MG63 (cell line): ENCODE measurements at regions not wholly inside any gene's neighbourhood (a gene's known extent, or its start where the extent isn't known, plus 50 kb on each side); places are given as distances from the start of the nearest gene placed in this dataset.
"Not testable (repeated sequence)": the region's sequence is repeated elsewhere in the genome, so short reads cannot be mapped to it uniquely, and the experiment has no call there.

Experiments
- DNase-seq: peaks from one replicate; pipeline ENCODE4 v3.0.0-alpha.2; 2020
- H3K27me3 ChIP-seq: fragments of 250-450 bp; sonication (Bioruptor Pico); 2 replicates; pipeline ENCODE4 v1.5.1; 2020; ENCODE audit warnings: mild to moderate bottlenecking, moderate library complexity
- H3K36me3 ChIP-seq: fragments of 250-450 bp; sonication (Bioruptor Pico); 2 replicates; pipeline ENCODE4 v1.5.1; 2020; ENCODE audit warnings: mild to moderate bottlenecking, moderate library complexity
- H3K4me3 ChIP-seq: fragments of 250-450 bp; sonication (Bioruptor Pico); 2 replicates; pipeline ENCODE4 v1.5.1; 2020; ENCODE audit warnings: mild to moderate bottlenecking, moderate library complexity
- H3K9me3 ChIP-seq: fragments of 250-450 bp; sonication (Bioruptor Pico); 2 replicates; pipeline ENCODE4 v1.5.1; 2020; ENCODE audit warnings: mild to moderate bottlenecking, moderate library complexity

DNA sequence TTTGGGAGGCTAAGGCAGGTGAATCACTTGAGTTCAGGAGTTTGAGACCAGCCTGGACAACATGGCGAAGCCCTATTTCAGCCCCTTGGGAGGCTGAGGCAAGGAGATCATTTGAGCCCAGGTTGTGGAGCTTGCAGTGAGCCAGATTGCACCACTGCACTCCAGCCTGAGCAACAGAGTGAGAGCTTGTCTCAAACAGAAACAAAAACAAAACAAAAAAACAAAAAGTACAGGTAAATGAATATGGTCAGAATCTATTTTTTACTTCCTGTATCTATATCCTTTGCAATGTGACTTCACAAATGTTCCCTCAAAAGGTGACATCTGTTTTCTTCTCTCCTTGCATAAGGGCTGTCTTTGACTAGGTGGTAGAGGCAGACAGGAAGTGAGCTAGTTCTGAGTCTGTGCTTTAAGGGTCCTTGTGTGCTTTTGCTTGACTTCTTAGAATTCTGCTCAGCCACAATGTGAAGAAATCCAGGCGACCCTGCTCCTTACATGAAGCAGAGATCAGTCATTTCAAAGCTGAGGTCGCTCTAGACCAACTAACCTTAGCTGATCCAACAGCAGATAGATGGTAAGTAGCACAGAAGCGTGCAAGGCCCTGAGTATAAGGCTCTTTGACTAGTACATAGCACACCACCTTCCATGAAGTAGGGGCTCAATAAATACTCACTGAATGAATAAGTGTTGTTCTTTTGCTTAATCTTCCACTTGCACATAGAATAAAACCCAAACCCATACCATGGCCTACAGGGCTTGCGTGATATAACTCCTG lies 423.2 kb upstream of the PCDH15 start:
- no peak for DNase-seq
- no peaks in the 10 kb centered on the region for H3K36me3 ChIP-seq
- no peaks in the 10 kb centered on the region for H3K9me3 ChIP-seq
- H3K27me3 ChIP-seq, result no peaks in the 10 kb centered on the region
- no peak overlapping the region for H3K4me3 ChIP-seq

DNA sequence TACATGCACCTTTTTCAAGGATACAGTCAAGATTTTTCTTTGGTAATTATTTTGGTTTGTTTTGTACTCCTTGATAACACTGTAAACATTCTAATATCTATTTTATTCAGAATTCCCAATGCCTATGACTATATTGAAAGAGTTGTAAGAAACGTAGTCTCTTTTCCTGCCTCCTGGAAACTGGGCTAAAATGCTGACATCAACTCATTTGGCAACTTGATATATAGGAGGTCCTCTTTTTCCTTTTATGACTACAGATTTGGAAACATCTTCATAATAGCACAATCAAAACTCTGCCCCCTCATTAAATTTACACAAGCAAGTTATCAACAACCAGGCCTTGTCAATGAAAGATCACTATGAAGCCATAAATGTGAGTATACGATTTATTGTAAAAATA lies 422.3 kb upstream of the PCDH15 start:
- DNase-seq, result no peak
- Histone ChIP-seq H3K4me3 (no peak overlapping the region), H3K36me3 (no peaks in the 10 kb centered on the region), H3K27me3 (no peaks in the 10 kb centered on the region), H3K9me3 (no peaks in the 10 kb centered on the region)

DNA sequence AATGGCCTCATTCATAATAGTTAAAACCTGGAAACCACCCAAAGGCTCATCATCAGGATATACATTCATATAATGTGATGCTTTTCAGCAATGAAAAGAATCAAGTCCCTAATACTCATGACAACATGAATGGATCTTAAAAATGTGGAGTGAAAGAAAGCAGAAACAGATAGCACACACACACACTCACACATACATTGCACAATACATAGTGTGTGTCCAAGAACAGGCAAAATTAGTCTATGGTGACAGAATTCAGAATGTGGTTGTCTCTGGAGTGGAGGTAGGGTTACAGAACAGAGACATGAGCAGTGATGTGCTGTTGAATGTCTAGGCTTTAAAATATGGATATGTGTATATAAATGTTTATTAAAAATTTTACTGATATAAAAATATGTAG lies 419.9 kb upstream of the PCDH15 start:
- H3K4me3 ChIP-seq, result no peak overlapping the region
- no peak for DNase-seq
- no peaks in the 10 kb centered on the region for H3K36me3 ChIP-seq
- H3K27me3 ChIP-seq, result no peaks in the 10 kb centered on the region
- H3K9me3 ChIP-seq, result no peaks in the 10 kb centered on the region

DNA sequence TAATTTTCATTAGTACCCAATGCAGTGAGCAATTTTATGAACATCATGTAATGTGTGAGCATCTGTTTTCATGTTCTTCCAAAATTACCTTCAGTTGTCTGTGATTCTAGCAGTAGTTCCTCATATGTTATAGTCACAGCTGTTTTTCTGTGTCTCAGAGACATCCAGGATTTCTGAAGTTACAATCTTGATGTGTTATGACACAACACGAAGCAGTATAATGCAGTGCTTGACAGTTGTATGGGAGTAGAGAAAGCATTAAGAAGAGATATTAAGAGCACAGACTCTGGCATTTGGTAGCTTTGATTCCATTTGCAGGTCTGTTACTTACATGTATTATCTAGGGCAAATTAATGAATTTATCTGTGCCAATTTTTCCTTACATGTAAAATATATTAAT lies 414.7 kb upstream of the PCDH15 start:
- Histone ChIP-seq H3K4me3 (no peak overlapping the region), H3K36me3 (no peaks in the 10 kb centered on the region), H3K27me3 (no peaks in the 10 kb centered on the region), H3K9me3 (no peaks in the 10 kb centered on the region)
- DNase-seq, result no peak

DNA sequence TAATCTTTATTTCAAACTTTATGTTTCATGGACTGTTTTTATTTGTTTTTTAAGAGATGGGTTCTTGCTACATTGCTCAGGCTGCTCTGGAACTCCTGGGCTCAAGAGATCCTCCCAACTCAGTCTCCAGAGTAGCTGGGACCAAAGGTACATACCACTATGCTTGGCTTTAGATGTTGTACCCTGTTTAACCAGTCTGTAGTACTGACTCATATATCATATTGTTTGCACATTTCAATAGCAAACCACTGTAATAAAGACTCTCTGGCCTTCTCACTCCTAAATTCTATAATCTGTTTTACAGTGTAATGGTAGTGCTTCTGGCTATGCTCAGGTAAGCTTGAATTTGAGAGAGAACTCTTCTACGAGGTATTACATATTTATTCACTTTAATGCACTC lies 413.6 kb upstream of the PCDH15 start:
- Histone ChIP-seq H3K27me3 (no peaks in the 10 kb centered on the region), H3K4me3 (no peak overlapping the region), H3K36me3 (no peaks in the 10 kb centered on the region)

DNA sequence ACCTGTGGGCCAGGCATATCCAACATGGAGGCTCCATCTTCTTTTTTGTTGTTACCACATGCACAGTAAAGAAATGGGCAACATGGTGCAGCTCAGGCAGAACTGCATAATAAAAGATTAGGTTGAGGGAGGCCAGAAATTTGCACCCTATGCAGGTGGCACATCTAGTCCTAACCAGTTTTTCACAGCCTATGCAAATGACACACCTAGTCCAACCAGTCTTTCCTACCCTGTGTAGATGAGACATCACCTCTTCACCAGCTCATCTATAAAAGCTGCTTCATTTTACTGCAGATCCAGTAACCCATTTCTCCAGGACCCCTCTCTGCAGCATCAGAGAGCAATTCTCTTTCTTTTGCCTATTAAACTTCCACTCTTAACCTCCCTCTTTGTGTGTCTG lies 411.0 kb upstream of the PCDH15 start:
- Histone ChIP-seq H3K27me3 (no peaks in the 10 kb centered on the region), H3K36me3 (no peaks in the 10 kb centered on the region), H3K4me3 (no peak overlapping the region), H3K9me3 (no peaks in the 10 kb centered on the region)
- no peak for DNase-seq

More for the DNA sequence above, 413.6 kb upstream of the PCDH15 start:
- no peaks in the 10 kb centered on the region for H3K9me3 ChIP-seq
- DNase-seq, result no peak

DNA sequence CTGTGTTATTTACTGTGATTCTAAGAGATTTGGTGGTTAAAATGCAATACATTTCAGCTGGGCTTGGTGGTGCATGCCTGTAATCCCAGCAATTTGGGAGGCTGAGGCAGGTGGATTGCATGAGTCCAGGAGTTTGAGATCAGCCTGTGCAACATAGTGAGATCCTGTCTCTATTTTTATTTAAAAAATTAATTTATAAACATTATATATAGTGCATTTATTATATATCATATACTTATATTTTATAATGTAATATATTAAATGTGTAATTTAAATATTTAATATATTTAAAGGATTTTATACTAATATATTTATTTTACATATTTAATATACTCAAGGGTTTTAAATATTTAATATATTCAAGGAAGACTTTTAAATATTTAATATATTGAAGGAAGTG lies 402.8 kb upstream of the PCDH15 start:
- Histone ChIP-seq H3K36me3 (no peaks in the 10 kb centered on the region), H3K27me3 (no peaks in the 10 kb centered on the region), H3K4me3 (no peak overlapping the region), H3K9me3 (no peaks in the 10 kb centered on the region)
- DNase-seq, result no peak

DNA sequence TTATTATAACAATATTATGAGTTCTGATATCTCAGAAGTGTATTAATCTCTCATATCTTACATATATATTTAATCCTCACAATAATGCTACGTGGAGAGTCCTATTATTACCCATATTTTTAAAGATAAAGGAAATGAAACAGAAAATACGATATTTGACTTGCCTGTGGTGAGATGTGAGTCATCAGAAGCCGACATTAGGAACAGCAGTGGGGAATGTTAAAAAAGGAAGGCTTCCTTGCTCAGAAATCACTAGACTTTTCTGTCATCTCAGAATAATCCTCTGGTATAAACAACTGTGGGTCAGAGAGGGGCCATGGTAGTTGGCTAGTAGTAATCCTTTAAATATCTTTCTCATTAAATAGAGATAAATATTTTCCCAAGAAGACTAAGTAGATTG lies 402.3 kb upstream of the PCDH15 start:
- Histone ChIP-seq H3K9me3 (no peaks in the 10 kb centered on the region), H3K36me3 (no peaks in the 10 kb centered on the region), H3K27me3 (no peaks in the 10 kb centered on the region), H3K4me3 (no peak overlapping the region)
- DNase-seq, result no peak

DNA sequence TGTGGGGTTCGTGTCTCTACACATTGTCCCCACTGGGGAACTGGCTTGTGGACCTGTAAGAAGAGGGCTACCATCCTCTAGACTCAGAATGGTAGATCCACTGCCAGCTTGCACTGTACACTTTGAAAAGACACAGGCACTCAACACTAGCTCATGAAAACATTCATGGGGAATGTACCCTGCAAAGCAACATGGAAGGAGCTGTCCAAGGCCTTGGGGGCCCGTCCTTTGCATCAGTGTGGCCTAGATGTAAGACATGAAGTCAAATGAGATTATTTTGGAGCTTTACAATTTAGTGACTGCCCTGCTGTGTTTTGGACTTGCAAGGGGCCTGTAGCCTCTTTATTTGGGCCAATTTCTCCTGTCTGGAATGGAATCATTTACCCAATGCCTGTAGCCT lies 399.0 kb upstream of the PCDH15 start:
- no peaks in the 10 kb centered on the region for H3K27me3 ChIP-seq
- H3K36me3 ChIP-seq, result no peaks in the 10 kb centered on the region
- DNase-seq, result no peak
- no peaks in the 10 kb centered on the region for H3K9me3 ChIP-seq
- no peak overlapping the region for H3K4me3 ChIP-seq

DNA sequence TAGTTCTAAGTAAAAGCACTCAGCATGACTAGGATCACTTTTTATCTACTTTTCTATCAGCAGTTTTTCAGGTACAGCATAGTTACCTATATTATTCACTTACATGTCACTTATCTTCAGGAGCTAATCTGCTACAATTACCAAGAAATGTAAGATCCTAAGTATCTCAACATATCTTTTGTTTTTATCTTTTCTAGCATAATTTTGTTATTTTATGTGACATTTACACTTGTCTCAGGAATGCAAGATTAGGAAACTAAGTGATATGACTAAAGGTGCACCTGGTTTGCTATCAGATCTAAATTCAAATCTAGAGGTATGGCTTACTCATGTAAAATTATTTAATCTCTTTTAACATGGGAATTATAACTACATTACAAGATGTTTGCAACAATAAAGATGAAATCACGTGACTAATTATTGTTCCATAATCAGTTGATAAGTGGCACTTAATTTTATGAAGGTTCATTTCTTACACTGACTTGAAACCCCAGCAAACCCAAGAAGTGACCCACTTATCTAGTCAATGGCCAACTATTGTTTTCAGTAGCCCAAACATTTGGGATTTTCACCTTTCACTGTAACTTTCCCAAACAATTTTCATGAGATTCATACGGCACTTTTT lies 390.3 kb upstream of the PCDH15 start:
- no peaks in the 10 kb centered on the region for H3K36me3 ChIP-seq
- H3K27me3 ChIP-seq, result no peaks in the 10 kb centered on the region
- H3K9me3 ChIP-seq, result no peaks in the 10 kb centered on the region
- DNase-seq, result no peak
- no peak overlapping the region for H3K4me3 ChIP-seq

DNA sequence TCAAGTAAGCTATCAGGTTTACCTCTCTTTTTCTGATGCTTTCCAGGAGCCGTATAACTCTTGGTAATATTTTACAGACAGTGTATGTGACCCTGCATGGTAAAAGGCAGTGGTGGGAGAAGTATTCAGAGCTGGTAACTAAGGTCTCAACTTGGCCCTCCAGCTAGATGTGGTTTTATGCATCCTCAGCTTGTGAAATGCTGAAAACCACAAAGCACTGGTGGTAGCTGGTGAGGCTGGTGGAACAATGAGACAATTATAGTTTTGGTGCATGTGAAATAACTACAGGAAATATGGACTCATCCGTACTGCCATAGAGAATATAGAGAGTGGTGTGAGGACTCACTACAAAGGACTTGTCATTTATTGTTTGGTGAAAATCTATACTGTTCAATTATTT lies 383.0 kb upstream of the PCDH15 start:
- H3K27me3 ChIP-seq, result no peaks in the 10 kb centered on the region
- DNase-seq, result no peak
- H3K9me3 ChIP-seq, result no peaks in the 10 kb centered on the region
- no peaks in the 10 kb centered on the region for H3K36me3 ChIP-seq
- no peak overlapping the region for H3K4me3 ChIP-seq

DNA sequence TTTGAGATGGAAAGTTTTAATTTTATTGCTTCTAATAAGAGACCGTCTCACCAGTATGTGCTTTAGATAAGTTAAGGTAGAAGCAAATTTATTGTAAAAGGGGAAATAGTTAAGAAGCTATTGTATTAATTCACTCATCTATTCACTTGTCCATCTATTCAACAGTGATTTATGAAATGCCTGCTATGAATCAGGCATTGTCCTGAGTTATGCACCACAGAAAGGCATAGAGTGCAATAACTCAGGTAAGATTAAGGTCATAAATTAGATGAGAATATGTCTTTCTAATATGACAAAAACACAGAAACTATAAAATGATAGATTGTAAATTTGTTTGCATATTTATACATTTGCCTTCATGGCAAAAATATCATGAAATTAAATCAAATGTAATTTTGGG lies 379.3 kb upstream of the PCDH15 start:
- DNase-seq, result no peak
- Histone ChIP-seq H3K27me3 (no peaks in the 10 kb centered on the region), H3K36me3 (no peaks in the 10 kb centered on the region), H3K4me3 (no peak overlapping the region), H3K9me3 (no peaks in the 10 kb centered on the region)

DNA sequence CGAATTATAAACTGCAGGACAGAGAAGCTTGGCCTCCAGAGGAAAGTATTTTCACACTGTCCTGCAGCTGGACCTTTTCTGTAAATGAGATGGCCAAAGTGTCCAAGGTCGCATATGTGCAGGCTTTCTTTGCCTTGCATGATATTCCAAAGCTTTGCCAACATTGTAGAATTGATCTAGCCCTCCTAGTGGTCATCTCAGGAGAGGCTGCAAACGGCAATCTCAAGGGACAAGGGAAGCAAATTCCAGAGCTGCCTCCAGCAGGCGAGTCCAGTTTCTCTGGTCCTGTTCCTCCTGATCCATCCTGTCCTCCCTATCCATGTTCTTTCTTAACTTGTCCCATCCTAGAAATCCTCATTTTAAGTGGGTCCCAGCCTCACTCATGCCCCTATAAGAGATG lies 373.4 kb upstream of the PCDH15 start:
- no peaks in the 10 kb centered on the region for H3K36me3 ChIP-seq
- no peak for DNase-seq
- no peaks in the 10 kb centered on the region for H3K27me3 ChIP-seq
- H3K4me3 ChIP-seq, result no peak overlapping the region
- H3K9me3 ChIP-seq, result no peaks in the 10 kb centered on the region

DNA sequence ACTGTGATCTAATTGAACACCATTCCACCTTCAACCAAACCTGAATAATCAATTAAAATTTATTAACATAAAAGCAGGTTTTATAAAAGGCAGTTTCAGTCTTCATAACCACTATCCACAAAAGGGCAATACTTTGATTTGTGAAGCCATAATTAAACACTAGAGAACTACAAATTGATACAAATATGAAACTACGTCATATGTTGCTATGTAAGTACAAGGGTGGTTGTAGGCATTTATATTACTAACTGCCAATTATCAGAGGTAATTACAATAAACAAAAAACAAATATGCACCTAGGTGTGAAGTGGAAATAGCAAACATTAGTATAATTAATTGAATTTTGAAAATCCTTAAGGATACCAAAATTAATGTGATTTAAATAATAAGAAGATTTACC lies 368.5 kb upstream of the PCDH15 start:
- no peaks in the 10 kb centered on the region for H3K36me3 ChIP-seq
- no peak for DNase-seq
- no peaks in the 10 kb centered on the region for H3K9me3 ChIP-seq
- H3K4me3 ChIP-seq, result no peak overlapping the region
- no peaks in the 10 kb centered on the region for H3K27me3 ChIP-seq

DNA sequence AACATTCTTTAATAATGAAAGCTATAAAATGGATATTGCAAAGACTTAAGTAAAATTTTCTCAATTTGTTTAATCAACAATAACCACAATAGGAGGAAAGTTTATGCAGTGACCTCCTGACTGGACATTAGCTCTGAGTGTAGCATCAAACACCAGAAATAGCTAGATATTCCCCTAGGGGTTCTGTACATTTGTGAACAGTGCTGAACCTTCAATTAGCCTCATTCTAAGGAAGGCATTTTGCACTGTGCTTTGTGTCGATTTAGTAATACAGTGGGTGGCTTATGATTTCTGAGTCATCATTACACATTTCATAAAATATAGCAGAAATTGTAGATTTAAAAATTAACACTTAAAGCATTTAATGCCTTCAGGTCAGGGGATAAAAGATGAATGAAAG lies 367.3 kb upstream of the PCDH15 start:
- Histone ChIP-seq H3K9me3 (no peaks in the 10 kb centered on the region), H3K36me3 (no peaks in the 10 kb centered on the region), H3K27me3 (no peaks in the 10 kb centered on the region), H3K4me3 (no peak overlapping the region)
- no peak for DNase-seq

DNA sequence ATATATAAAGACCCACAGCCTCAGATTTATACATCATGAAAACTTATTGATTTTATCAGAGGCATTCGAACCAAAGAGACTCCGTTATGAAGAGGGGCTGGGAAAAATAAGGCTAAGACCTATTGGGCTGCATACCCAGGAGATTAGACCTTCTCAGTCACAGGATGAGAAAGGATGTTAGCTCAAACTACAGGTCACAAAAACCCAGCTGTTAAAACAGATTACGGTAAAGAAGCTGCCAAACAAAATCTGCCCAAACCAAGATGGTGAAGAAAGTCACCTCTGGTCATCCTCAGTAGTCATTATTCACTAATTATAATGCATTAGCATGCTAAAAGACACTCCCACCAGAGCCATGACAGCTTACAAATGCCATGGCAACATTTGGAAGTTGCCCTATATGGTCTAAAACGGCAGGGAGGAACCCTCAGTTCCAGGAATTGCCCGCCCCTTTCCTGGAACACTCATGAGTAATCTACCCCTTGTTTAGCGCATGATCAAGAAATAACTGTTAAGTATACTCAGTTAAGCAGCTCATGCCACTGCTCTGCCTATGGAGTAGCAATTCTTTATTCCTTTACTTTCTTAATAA lies 362.5 kb upstream of the PCDH15 start:
- no peak for DNase-seq
- Histone ChIP-seq H3K36me3 (no peaks in the 10 kb centered on the region), H3K9me3 (no peaks in the 10 kb centered on the region), H3K4me3 (no peak overlapping the region), H3K27me3 (no peaks in the 10 kb centered on the region)

DNA sequence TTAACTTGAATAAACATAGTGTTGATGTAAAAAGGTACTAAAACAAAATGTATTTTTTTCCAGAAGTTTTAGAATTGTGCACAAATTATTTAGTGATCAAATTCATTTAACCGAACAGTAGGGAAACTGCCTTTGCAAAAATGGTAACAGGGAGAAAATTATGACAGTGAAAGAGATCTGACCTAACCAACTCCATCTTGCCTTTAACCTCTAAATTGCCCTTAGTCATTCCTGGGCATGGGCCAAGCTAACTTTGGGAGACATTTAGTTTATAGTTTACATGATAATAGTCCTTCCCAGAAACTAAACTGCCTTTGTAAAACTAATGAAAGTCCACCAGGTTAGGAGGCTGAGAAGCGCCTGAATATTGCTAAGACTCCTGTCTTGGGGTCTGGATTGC lies 361.3 kb upstream of the PCDH15 start:
- H3K36me3 ChIP-seq, H3K9me3 ChIP-seq, H3K27me3 ChIP-seq, H3K4me3 ChIP-seq, DNase-seq: not testable (repeated sequence)

DNA sequence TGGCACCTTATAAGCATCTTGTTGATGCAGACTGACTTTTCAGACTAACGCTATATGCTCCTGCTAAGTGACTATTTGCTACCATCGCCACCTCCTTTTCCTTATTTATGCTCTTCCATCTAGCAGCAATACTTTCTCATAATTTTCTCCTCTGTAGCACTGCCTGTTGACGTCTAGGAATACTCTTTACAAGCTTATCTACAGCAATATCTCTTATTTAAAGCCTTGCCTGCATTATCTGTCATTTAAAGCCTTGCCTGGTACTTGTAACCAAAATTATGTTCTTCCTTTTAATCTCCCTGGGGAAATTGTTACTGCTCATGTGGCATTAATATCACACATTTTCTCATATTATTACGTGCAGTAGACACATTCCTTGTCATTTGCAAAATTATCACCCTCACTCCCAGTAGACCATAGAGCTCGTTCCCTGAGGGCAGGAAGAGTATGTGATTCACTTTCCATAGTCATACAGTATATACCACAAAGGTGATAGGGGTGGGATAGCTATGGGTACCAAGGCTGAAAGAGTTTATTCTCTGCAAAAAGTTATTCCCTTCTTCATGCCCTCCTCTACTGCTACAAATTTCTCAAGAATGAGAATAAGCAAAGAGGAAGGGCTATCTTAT lies 359.7 kb upstream of the PCDH15 start:
- Histone ChIP-seq H3K4me3 (no peak overlapping the region), H3K36me3 (no peaks in the 10 kb centered on the region), H3K9me3 (no peaks in the 10 kb centered on the region), H3K27me3 (no peaks in the 10 kb centered on the region)
- no peak for DNase-seq
